Astrocyte of the cerebellum (primary cell): ENCODE measurements at regions not wholly inside any gene's neighbourhood (a gene's known extent, or its start where the extent isn't known, plus 50 kb on each side); places are given as distances from the start of the nearest gene placed in this dataset.

ENCODE experiments used
- DNase-seq: peaks from one replicate; pipeline ENCODE4 v3.0.0-alpha.2; 2011; ENCODE audit warnings: low read depth
- H3K4me3 ChIP-seq: 2 replicates; pipeline ENCODE4 v1.5.1; 2011; ENCODE audit warnings: mild to moderate bottlenecking, low read depth, low read length, moderate library complexity
- in situ Hi-C: cut with HindIII; loops from 2 replicates; pipeline ENCODE4 v1.10.0; 2017; ENCODE audit warnings: low sequenced_read_pairs
- TF ChIP-seq, protein P1 (sequence below): IDR thresholded peaks from 2 replicates; pipeline ENCODE4 v1.5.1; 2012; ENCODE audit warnings: low read length, low read depth, moderate library complexity, mild to moderate bottlenecking; ENCODE audit errors: missing control alignments

DNA sequence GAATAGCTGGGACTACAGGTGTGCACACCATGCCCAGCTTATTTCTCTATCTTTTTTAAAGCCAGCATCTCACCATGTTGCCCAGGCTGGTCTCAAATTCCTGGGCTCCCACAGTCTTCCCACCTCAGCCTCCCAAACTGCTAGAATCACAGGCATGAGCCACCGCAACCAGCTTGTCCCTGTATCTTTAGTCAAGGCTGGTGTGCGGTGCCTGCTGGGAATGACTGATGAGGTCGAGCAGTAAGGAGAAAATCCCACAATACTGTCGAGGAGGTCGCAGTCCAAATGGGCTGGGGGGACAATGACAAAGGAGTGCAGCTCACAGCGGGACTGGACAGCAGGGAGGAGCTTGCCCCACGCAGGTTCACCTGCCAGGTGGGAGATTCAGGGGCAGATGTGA is 50.2 kb upstream of the CALN1 start:
- TF ChIP-seq, protein P1, sequence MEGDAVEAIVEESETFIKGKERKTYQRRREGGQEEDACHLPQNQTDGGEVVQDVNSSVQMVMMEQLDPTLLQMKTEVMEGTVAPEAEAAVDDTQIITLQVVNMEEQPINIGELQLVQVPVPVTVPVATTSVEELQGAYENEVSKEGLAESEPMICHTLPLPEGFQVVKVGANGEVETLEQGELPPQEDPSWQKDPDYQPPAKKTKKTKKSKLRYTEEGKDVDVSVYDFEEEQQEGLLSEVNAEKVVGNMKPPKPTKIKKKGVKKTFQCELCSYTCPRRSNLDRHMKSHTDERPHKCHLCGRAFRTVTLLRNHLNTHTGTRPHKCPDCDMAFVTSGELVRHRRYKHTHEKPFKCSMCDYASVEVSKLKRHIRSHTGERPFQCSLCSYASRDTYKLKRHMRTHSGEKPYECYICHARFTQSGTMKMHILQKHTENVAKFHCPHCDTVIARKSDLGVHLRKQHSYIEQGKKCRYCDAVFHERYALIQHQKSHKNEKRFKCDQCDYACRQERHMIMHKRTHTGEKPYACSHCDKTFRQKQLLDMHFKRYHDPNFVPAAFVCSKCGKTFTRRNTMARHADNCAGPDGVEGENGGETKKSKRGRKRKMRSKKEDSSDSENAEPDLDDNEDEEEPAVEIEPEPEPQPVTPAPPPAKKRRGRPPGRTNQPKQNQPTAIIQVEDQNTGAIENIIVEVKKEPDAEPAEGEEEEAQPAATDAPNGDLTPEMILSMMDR = no peak
- DNase-seq = no peak

More for the DNA sequence above, 50.2 kb upstream of the CALN1 start:
- no peak overlapping the region for H3K4me3 ChIP-seq
- in situ Hi-C loops = no loop called here
